CD4-positive, CD25-positive, alpha-beta regulatory T cell (primary cell): ENCODE measurements at regions not wholly inside any gene's neighbourhood (a gene's known extent, or its start where the extent isn't known, plus 50 kb on each side); places are given as distances from the start of the nearest gene placed in this dataset.

Source experiments
- ATAC-seq, 2 donors: fragments of 150-1000 bp; cut with Tn5 transposase; one replicate each; pipeline ENCODE4 v1.10.0; 2021; ENCODE audit warnings: low read depth in 2 of 2, moderate number of reproducible peaks in 2 of 2, moderate library complexity in 1 of 2
- DNase-seq, 3 donors: peaks; one replicate each; pipeline versions ENCODE4 v3.0.0 to v3.0.0-alpha.2; 2012 to 2022; ENCODE audit warnings: mixed read lengths in 1 of 3
- H3K27ac ChIP-seq: one replicate; pipeline ENCODE4 v1.7.0; 2013; ENCODE audit warnings: mild to moderate bottlenecking, low read length; ENCODE audit not compliant: insufficient read depth, poor library complexity, severe bottlenecking
- H3K27me3 ChIP-seq: one replicate; pipeline ENCODE4 v1.7.0; 2013; ENCODE audit warnings: low read length; ENCODE audit not compliant: control insufficient read depth, insufficient read depth
- H3K36me3 ChIP-seq: one replicate; pipeline ENCODE4 v1.7.0; 2013; ENCODE audit warnings: mild to moderate bottlenecking, low read length, moderate library complexity; ENCODE audit not compliant: control insufficient read depth, insufficient read depth
- H3K4me1 ChIP-seq: 2 replicates; pipeline ENCODE4 v1.7.0; 2013; ENCODE audit warnings: mild to moderate bottlenecking, low read length; ENCODE audit not compliant: insufficient read depth, control insufficient read depth, poor library complexity, severe bottlenecking
- H3K4me3 ChIP-seq: one replicate; pipeline ENCODE4 v1.7.0; 2013; ENCODE audit warnings: low read depth, mild to moderate bottlenecking, low read length, moderate library complexity
- H3K9me3 ChIP-seq, 2 experiments: 1 replicate in 1 of 2; 2 replicates in 1 of 2; pipeline ENCODE4 v1.7.0; 2013; ENCODE audit warnings: low read length in 2 of 2, mild to moderate bottlenecking in 1 of 2, moderate library complexity in 1 of 2; ENCODE audit not compliant: control insufficient read depth in 2 of 2
- H3K27ac Mint-ChIP-seq, 3 donors: one replicate each; pipeline ENCODE4 v1.8.0; 2020 to 2022; ENCODE audit warnings: mild to moderate bottlenecking in 3 of 3, mixed read lengths in 3 of 3, moderate library complexity in 2 of 3
- H3K27me3 Mint-ChIP-seq: one replicate; pipeline ENCODE4 v1.8.0; 2022; ENCODE audit warnings: mild to moderate bottlenecking, mixed read lengths
- H3K36me3 Mint-ChIP-seq: one replicate; pipeline ENCODE4 v1.8.0; 2020; ENCODE audit warnings: mixed read lengths
- H3K4me1 Mint-ChIP-seq, 4 donors: one replicate each; pipeline ENCODE4 v1.8.0; 2020 to 2022; ENCODE audit warnings: mixed read lengths in 4 of 4, mild to moderate bottlenecking in 1 of 4
- H3K4me3 Mint-ChIP-seq, 4 donors: one replicate each; pipeline ENCODE4 v1.8.0; 2020 to 2022; ENCODE audit warnings: mild to moderate bottlenecking in 4 of 4, mixed read lengths in 4 of 4, moderate library complexity in 3 of 4
- H3K9me3 Mint-ChIP-seq, 7 donors: one replicate each; pipeline ENCODE4 v1.8.0; 2020 to 2022; ENCODE audit warnings: mixed read lengths in 7 of 7, mild to moderate bottlenecking in 3 of 7, moderate library complexity in 2 of 7

DNA sequence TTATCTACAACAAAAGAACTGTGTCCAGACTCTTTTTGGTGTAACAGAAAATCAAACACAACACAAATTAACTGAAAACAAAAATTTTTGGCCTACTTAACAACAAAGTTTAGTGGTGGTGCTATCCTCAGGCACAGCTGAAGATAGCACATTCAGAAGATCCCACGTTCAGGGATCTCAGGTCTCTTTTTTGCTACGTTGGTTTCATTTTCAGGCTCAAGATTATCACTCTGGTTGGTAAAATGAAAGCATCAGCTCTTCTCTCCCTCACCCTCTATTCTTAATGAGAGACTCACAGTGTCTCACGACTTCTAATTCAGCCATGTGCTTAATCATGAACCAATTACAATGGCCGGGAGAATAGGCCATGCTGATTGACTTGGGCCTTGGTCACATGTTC, 146.9 kb upstream of the PTPRG start:
- H3K4me3 Mint-ChIP-seq, result no peak overlapping the region
- Histone ChIP-seq H3K36me3 (no peaks in the 10 kb centered on the region), H3K4me1 (no peaks in the 10 kb centered on the region), H3K4me3 (no peak overlapping the region), H3K27me3 (no peaks in the 10 kb centered on the region), H3K27ac (no peak overlapping the region), H3K9me3 (no peaks in the 10 kb centered on the region)
- peaks cover 0 to 7% (median 2%) of the 10 kb centered on the region in 7 donors for H3K9me3 Mint-ChIP-seq
- H3K27ac Mint-ChIP-seq, result no peak overlapping the region
- ATAC-seq (no peak), DNase-seq (peak in 1 of 3 donors; percentile 14)
- H3K36me3 Mint-ChIP-seq, result no peaks in the 10 kb centered on the region
- no peaks in the 10 kb centered on the region for H3K4me1 Mint-ChIP-seq
- peaks cover 4% of the 10 kb centered on the region for H3K27me3 Mint-ChIP-seq

DNA sequence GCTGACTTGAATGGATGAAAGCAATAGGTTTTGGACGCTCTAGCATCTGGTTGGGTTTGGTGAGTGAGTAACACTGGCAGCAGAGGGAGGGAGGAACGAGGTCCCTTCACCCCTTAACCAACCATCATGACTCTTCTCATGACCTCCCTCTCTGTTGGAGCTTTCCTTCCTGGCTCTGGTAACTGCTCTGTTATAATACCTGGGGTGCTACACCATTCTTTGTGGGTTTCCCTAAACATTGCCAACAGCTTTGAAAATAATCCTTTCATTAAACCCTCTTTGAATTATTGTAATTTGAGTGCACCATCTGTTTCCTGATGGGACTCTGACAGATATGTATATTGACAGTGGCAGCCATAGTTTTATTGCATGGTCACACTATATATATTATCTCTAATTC, 146.2 kb upstream of the PTPRG start:
- Mint-ChIP-seq H3K9me3 (peaks cover 0 to 7% (median 2%) of the 10 kb centered on the region in 7 donors), H3K36me3 (no peaks in the 10 kb centered on the region), H3K27me3 (peaks cover 4% of the 10 kb centered on the region), H3K4me1 (peaks cover 0 to 3% (median 0%) of the 10 kb centered on the region in 4 donors), H3K4me3 (no peak overlapping the region), H3K27ac (no peak overlapping the region)
- DNase-seq (no peak), ATAC-seq (no peak)
- Histone ChIP-seq H3K4me3 (no peak overlapping the region), H3K27ac (no peak overlapping the region), H3K27me3 (no peaks in the 10 kb centered on the region), H3K36me3 (no peaks in the 10 kb centered on the region), H3K4me1 (no peaks in the 10 kb centered on the region), H3K9me3 (no peaks in the 10 kb centered on the region)

DNA sequence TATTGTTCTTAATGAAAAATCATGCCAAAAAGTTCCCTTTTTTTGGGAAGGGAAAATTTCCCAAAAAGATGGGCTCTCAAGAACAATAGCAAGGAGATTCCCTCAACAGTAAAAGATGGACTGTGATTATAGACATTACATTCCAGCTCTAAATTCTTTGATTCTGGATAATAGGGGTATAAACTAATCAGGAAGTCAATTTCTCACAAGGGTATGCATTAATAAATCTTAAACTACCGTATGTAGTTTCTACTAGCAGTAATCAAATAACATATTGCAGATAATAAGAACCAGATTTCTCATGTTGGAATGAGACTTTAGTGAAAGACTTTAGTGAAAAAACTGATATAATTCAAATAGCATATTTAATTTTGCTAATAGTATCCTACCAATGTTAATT, 144.8 kb upstream of the PTPRG start:
- Mint-ChIP-seq H3K9me3 (peaks cover 0 to 6% (median 2%) of the 10 kb centered on the region in 7 donors), H3K36me3 (no peaks in the 10 kb centered on the region), H3K27me3 (peaks cover 3% of the 10 kb centered on the region), H3K4me3 (no peak overlapping the region), H3K27ac (no peak overlapping the region), H3K4me1 (peaks cover 0 to 5% (median 0%) of the 10 kb centered on the region in 4 donors)
- no peaks in the 10 kb centered on the region for H3K4me1 ChIP-seq
- no peak overlapping the region for H3K4me3 ChIP-seq
- H3K27ac ChIP-seq, result no peak overlapping the region
- H3K36me3 ChIP-seq, result no peaks in the 10 kb centered on the region
- ATAC-seq, result no peak
- no peak for DNase-seq
- H3K9me3 ChIP-seq, result no peaks in the 10 kb centered on the region
- H3K27me3 ChIP-seq, result no peaks in the 10 kb centered on the region

DNA sequence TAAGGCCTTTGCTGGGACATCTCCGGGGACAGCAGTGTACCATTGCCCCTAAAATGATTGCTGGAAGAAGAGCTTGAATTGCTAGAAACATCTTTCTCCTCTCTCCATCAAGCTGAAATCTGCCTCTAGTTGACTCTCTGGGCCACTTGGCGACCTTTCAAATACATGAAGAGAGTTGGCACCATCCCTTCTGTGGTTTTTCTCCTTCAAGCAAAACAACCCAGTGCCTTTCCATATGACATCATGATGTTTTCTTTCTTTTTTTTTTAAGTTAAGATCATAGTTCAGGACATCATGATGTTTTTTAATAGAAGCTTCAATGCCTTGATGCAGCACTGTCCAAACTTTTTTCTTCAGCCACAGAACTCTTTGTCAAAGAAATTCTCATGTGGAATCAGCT, 144.0 kb upstream of the PTPRG start:
- H3K27me3 Mint-ChIP-seq, result no peaks in the 10 kb centered on the region
- no peaks in the 10 kb centered on the region for H3K36me3 ChIP-seq
- H3K4me1 Mint-ChIP-seq, result peaks cover 0 to 5% (median 0%) of the 10 kb centered on the region in 4 donors
- no peaks in the 10 kb centered on the region for H3K4me1 ChIP-seq
- H3K4me3 Mint-ChIP-seq, result no peak overlapping the region
- H3K27ac ChIP-seq, result no peak overlapping the region
- H3K4me3 ChIP-seq, result no peak overlapping the region
- H3K27me3 ChIP-seq, result no peaks in the 10 kb centered on the region
- no peaks in the 10 kb centered on the region for H3K36me3 Mint-ChIP-seq
- peaks cover 0 to 4% (median 2%) of the 10 kb centered on the region in 7 donors for H3K9me3 Mint-ChIP-seq
- H3K9me3 ChIP-seq, result no peaks in the 10 kb centered on the region
- no peak for DNase-seq
- no peak overlapping the region for H3K27ac Mint-ChIP-seq
- ATAC-seq, result no peak

DNA sequence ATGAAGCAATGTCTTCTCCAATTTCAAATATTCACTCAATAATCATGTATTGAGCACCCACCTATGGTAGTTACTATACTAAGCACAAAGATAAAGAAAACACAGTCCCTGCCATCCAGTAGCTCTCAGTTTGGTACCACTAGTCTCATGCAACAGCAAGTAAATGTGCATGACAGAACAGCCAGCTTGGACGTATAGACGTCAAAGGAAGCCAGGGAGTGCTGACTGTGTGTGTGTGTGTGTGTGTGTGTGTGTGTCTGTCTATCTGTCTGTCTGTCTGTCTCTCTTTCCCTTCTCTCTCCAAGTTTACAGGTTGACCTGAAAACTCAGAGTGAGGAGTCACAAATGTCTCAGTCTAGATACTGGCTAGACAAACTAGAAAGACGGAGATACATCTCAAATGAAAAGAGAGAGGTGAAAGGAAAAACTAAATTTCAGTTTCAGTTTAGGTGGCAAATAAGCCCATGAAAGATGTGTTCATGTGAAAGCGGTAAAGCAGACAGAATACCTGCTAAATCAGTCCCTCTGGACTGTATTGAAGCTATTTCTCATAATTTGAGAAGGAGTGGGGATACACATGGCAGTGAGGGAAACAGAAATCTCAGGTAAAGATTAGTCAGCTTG, 141.1 kb upstream of the PTPRG start:
- no peaks in the 10 kb centered on the region for H3K36me3 ChIP-seq
- DNase-seq (peak in 1 of 3 donors; percentile 43), ATAC-seq (no peak)
- H3K27me3 Mint-ChIP-seq, result no peaks in the 10 kb centered on the region
- no peaks in the 10 kb centered on the region for H3K9me3 ChIP-seq
- peaks cover 0 to 5% (median 0%) of the 10 kb centered on the region in 4 donors for H3K4me1 Mint-ChIP-seq
- H3K36me3 Mint-ChIP-seq, result no peaks in the 10 kb centered on the region
- H3K27me3 ChIP-seq, result no peaks in the 10 kb centered on the region
- H3K27ac ChIP-seq, result no peak overlapping the region
- peak overlapping the region; percentile 51 for H3K4me3 ChIP-seq
- peaks cover 0 to 6% (median 0%) of the 10 kb centered on the region in 7 donors for H3K9me3 Mint-ChIP-seq
- peak overlapping the region in 2 of 3 donors; percentile 73 to 77 for H3K27ac Mint-ChIP-seq
- peak overlapping the region in 2 of 4 donors; percentile 50 to 74 for H3K4me3 Mint-ChIP-seq
- no peaks in the 10 kb centered on the region for H3K4me1 ChIP-seq

DNA sequence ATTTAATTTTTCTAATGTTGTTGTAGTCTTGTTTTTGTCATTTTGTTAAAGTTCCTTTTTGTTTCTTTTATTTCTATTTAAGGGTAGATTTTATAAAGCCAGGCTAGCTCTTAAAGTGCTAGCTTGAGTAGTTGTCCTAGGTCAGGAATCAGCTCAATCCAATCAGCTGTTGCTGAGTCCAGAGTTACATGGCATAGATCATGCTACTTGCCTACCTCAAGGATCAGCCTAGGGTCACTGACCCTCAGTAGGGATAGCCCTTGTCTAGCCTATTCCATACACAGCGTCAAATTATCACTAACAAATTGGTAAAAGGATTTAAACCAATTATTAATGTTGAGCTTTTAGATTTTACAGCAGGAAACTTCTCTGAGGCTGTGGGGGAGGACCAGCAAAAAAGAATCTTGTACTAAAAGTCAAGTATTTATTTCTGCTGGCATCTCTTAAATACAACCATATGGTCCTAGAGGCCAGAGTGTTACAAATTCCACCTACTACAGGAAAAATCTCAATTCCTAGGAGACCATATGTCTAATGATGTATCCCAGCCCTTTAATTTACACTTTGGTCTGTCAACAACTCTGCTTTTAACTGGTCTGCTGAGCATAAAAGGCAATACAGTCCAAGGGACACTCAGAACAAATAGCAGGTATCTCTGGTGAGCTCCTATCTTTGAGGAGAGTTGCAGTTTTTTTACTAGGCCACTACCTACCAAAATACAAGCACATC, 138.3 kb upstream of the PTPRG start:
- H3K27me3 Mint-ChIP-seq, result no peaks in the 10 kb centered on the region
- ATAC-seq, result no peak

DNA sequence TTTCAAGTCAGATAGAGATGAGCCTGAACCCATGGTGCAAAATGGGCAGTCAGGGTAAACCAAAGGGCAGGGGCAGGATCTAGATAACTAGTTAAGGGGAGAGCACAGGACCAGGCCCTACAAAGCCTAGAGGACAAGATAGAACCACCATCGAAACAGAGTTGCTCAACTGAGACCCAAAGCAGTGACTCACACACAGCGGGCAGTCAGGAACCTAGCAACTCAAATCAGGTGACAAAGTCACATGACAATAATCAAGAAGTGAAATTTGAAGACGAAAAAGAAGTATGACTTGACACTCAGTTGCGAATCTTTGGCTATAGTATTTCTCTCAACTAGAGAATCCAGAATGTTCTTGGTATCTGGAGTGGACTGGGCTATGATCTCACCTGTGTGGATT, 136.0 kb upstream of the PTPRG start:
- Mint-ChIP-seq H3K27me3 (no peaks in the 10 kb centered on the region), H3K9me3 (peaks cover 0 to 3% (median 0%) of the 10 kb centered on the region in 7 donors), H3K4me1 (peaks cover 0 to under 1% (median 0%) of the 10 kb centered on the region in 4 donors), H3K4me3 (no peak overlapping the region), H3K36me3 (no peaks in the 10 kb centered on the region), H3K27ac (no peak overlapping the region)
- Histone ChIP-seq H3K4me3 (no peak overlapping the region), H3K36me3 (no peaks in the 10 kb centered on the region), H3K27me3 (no peaks in the 10 kb centered on the region), H3K9me3 (no peaks in the 10 kb centered on the region), H3K27ac (no peak overlapping the region), H3K4me1 (no peaks in the 10 kb centered on the region)
- ATAC-seq, result no peak
- DNase-seq, result no peak

More for the DNA sequence above, 138.3 kb upstream of the PTPRG start:
- Histone ChIP-seq H3K4me3 (no peak overlapping the region), H3K27me3 (no peaks in the 10 kb centered on the region), H3K4me1 (no peaks in the 10 kb centered on the region), H3K27ac (no peak overlapping the region), H3K9me3 (no peaks in the 10 kb centered on the region), H3K36me3 (no peaks in the 10 kb centered on the region)
- no peak for DNase-seq
- Mint-ChIP-seq H3K4me1 (peaks cover 0 to 5% (median 0%) of the 10 kb centered on the region in 4 donors), H3K9me3 (peaks cover 0 to 4% (median 0%) of the 10 kb centered on the region in 7 donors), H3K36me3 (no peaks in the 10 kb centered on the region), H3K4me3 (no peak overlapping the region), H3K27ac (no peak overlapping the region)

DNA sequence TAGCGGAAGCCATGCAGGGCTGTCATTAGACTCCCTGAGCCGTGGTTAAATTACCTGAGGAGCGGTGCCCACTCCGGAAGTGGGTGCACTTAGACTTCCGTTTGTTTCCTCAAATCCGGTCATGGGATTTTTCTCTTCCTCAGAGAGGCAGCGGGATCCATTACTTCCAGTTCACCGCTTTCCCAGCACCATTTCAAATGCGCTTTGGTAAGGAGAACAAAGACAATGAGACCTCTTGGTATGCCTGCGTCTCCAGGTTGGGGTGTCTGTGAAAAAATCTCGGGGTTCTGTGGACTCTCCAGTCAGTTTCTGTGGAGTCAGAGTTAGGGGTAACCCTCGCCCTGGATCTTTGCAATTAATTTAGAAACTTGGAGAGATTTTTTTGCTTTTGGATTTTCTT, 132.3 kb upstream of the PTPRG start:
- no peaks in the 10 kb centered on the region for H3K27me3 ChIP-seq
- no peaks in the 10 kb centered on the region for H3K36me3 ChIP-seq
- no peaks in the 10 kb centered on the region for H3K27me3 Mint-ChIP-seq
- H3K4me3 Mint-ChIP-seq, result no peak overlapping the region
- H3K4me1 ChIP-seq, result no peaks in the 10 kb centered on the region
- DNase-seq (no peak), ATAC-seq (no peak)
- peaks cover 0 to 1% (median 0%) of the 10 kb centered on the region in 7 donors for H3K9me3 Mint-ChIP-seq
- H3K27ac Mint-ChIP-seq, result no peak overlapping the region
- H3K27ac ChIP-seq, result no peak overlapping the region
- no peak overlapping the region for H3K4me3 ChIP-seq
- H3K36me3 Mint-ChIP-seq, result no peaks in the 10 kb centered on the region
- no peaks in the 10 kb centered on the region for H3K9me3 ChIP-seq
- H3K4me1 Mint-ChIP-seq, result no peaks in the 10 kb centered on the region
